ENCODE measurements at regions not wholly inside any gene's neighbourhood (a gene's known extent, or its start where the extent isn't known, plus 50 kb on each side); places are given as distances from the start of the nearest gene placed in this dataset.

- H3K27ac ChIP-seq = no peak overlapping the region
- no peak overlapping the region for H2AFZ ChIP-seq
- no peak overlapping the region for H3K4me3 ChIP-seq (ENCODE audit: low read depth, low read length)
- H3K9me3 ChIP-seq (ENCODE audit: control insufficient read depth, low read length) = no peaks in the 10 kb centered on the region
- H3K79me2 ChIP-seq = no peaks in the 10 kb centered on the region
- no peaks in the 10 kb centered on the region for H3K36me3 ChIP-seq (ENCODE audit: control insufficient read depth, insufficient read depth, low read length)
- H3K27me3 ChIP-seq (ENCODE audit: control insufficient read depth, insufficient read depth, low read length) = no peaks in the 10 kb centered on the region
- TF ChIP-seq CTCF (IDR thresholded peaks at IDR 0.05) = no peak
- no peaks in the 10 kb centered on the region for H3K4me1 ChIP-seq
- H3K4me2 ChIP-seq (ENCODE audit: low read length) = no peak overlapping the region
- H3K9ac ChIP-seq = no peak overlapping the region
Measured at GRCh38 chr4:35695421-35695820, 548.9 kb downstream of the ARAP2 start.

- no peak overlapping the region for H2AFZ ChIP-seq
- TF ChIP-seq CTCF (IDR thresholded peaks at IDR 0.05) = no peak
- H3K9ac ChIP-seq = no peak overlapping the region
- H3K4me3 ChIP-seq (ENCODE audit: low read depth, low read length) = no peak overlapping the region
- no peaks in the 10 kb centered on the region for H3K27me3 ChIP-seq (ENCODE audit: control insufficient read depth, insufficient read depth, low read length)
- H3K79me2 ChIP-seq = no peaks in the 10 kb centered on the region
- no peaks in the 10 kb centered on the region for H3K9me3 ChIP-seq (ENCODE audit: control insufficient read depth, low read length)
- H3K27ac ChIP-seq = no peak overlapping the region
- H3K36me3 ChIP-seq (ENCODE audit: control insufficient read depth, insufficient read depth, low read length) = no peaks in the 10 kb centered on the region
- no peaks in the 10 kb centered on the region for H3K4me1 ChIP-seq
- no peak overlapping the region for H3K4me2 ChIP-seq (ENCODE audit: low read length)
Measured at GRCh38 chr4:35697210-35697736, 547.0 kb downstream of the ARAP2 start.

- H3K36me3 ChIP-seq (ENCODE audit: control insufficient read depth, insufficient read depth, low read length) = no peaks in the 10 kb centered on the region
- no peak overlapping the region for H3K4me3 ChIP-seq (ENCODE audit: low read depth, low read length)
- no peaks in the 10 kb centered on the region for H3K4me1 ChIP-seq
- no peaks in the 10 kb centered on the region for H3K27me3 ChIP-seq (ENCODE audit: control insufficient read depth, insufficient read depth, low read length)
- no peak overlapping the region for H3K9ac ChIP-seq
- TF ChIP-seq CTCF (IDR thresholded peaks at IDR 0.05) = no peak
- no peak overlapping the region for H3K27ac ChIP-seq
- no peak overlapping the region for H3K4me2 ChIP-seq (ENCODE audit: low read length)
- no peaks in the 10 kb centered on the region for H3K79me2 ChIP-seq
- no peak overlapping the region for H2AFZ ChIP-seq
- H3K9me3 ChIP-seq (ENCODE audit: control insufficient read depth, low read length) = no peaks in the 10 kb centered on the region
Measured at GRCh38 chr4:35700663-35701062, 543.7 kb downstream of the ARAP2 start.

- H2AFZ ChIP-seq = no peak overlapping the region
- no peaks in the 10 kb centered on the region for H3K4me1 ChIP-seq
- no peak overlapping the region for H3K27ac ChIP-seq
- H3K4me2 ChIP-seq (ENCODE audit: low read length) = no peak overlapping the region
- H3K4me3 ChIP-seq (ENCODE audit: low read depth, low read length) = no peak overlapping the region
- no peak overlapping the region for H3K9ac ChIP-seq
- H3K27me3 ChIP-seq (ENCODE audit: control insufficient read depth, insufficient read depth, low read length) = no peaks in the 10 kb centered on the region
- no peak for TF ChIP-seq CTCF (IDR thresholded peaks at IDR 0.05)
- H3K79me2 ChIP-seq = no peaks in the 10 kb centered on the region
- peaks cover 3% of the 10 kb centered on the region for H3K9me3 ChIP-seq (ENCODE audit: control insufficient read depth, low read length)
- no peaks in the 10 kb centered on the region for H3K36me3 ChIP-seq (ENCODE audit: control insufficient read depth, insufficient read depth, low read length)
Measured at GRCh38 chr4:35709080-35709479, 535.2 kb downstream of the ARAP2 start.

- no peak for TF ChIP-seq CTCF (IDR thresholded peaks at IDR 0.05)
- peaks cover 3% of the 10 kb centered on the region for H3K9me3 ChIP-seq (ENCODE audit: control insufficient read depth, low read length)
- no peak overlapping the region for H3K4me2 ChIP-seq (ENCODE audit: low read length)
Measured at GRCh38 chr4:35710343-35710742, 534.0 kb downstream of the ARAP2 start.

More at GRCh38 chr4:35710343-35710742, 534.0 kb downstream of the ARAP2 start:
- Histone ChIP-seq H3K79me2 (no peaks in the 10 kb centered on the region), H3K4me3 (ENCODE audit: low read depth, low read length) (no peak overlapping the region), H3K4me1 (no peaks in the 10 kb centered on the region), H2AFZ (no peak overlapping the region), H3K9ac (no peak overlapping the region), H3K27ac (no peak overlapping the region), H3K36me3 (ENCODE audit: control insufficient read depth, insufficient read depth, low read length) (no peaks in the 10 kb centered on the region), H3K27me3 (ENCODE audit: control insufficient read depth, insufficient read depth, low read length) (no peaks in the 10 kb centered on the region)
